Amygdala (tissue), 56 donors: ENCODE measurements at regions not wholly inside any gene's neighbourhood (a gene's known extent, or its start where the extent isn't known, plus 50 kb on each side); places are given as distances from the start of the nearest gene placed in this dataset.
"Not testable (repeated sequence)": the region's sequence is repeated elsewhere in the genome, so short reads cannot be mapped to it uniquely, and the experiment has no call there.

Source experiments
- DNase-seq, 56 donors: peaks; one replicate each; lab custom pipeline; 2025; lab: John Stamatoyannopoulos, UW

GRCh38 chr18:23311351-23312121, 141.6 kb upstream of the RIOK3 start:
- no peak for DNase-seq

- no peak for DNase-seq
Observed at GRCh38 chr18:23313379-23313778, 139.7 kb upstream of the RIOK3 start.

- no peak for DNase-seq
Observed at GRCh38 chr18:23314672-23315071, 138.4 kb upstream of the RIOK3 start.

GRCh38 chr18:23316316-23316715, 136.8 kb upstream of the RIOK3 start:
- no peak for DNase-seq

- no peak for DNase-seq
Observed at GRCh38 chr18:23316988-23317387, 136.1 kb upstream of the RIOK3 start.

- no peak for DNase-seq
Observed at GRCh38 chr18:23317975-23318675, 135.0 kb upstream of the RIOK3 start.

- DNase-seq = no peak
Observed at GRCh38 chr18:23320709-23321236, 132.3 kb upstream of the RIOK3 start.

- DNase-seq = no peak
Observed at GRCh38 chr18:23321996-23322395, 131.1 kb upstream of the RIOK3 start.

GRCh38 chr18:23324056-23324811, 128.9 kb upstream of the RIOK3 start:
- DNase-seq = no peak

GRCh38 chr18:23324861-23325260, 128.2 kb upstream of the RIOK3 start:
- no peak for DNase-seq

- not testable (repeated sequence) for DNase-seq
Observed at GRCh38 chr18:23329671-23330070, 123.4 kb upstream of the RIOK3 start.

GRCh38 chr18:23330423-23330822, 122.7 kb upstream of the RIOK3 start:
- DNase-seq = no peak

- no peak for DNase-seq
Observed at GRCh38 chr18:23331091-23331920, 121.8 kb upstream of the RIOK3 start.

- DNase-seq = no peak
Observed at GRCh38 chr18:23332356-23332755, 120.7 kb upstream of the RIOK3 start.

- no peak for DNase-seq
Observed at GRCh38 chr18:23333827-23334226, 119.3 kb upstream of the RIOK3 start.

- no peak for DNase-seq
Observed at GRCh38 chr18:23334569-23334968, 118.5 kb upstream of the RIOK3 start.

GRCh38 chr18:23336101-23336500, 117.0 kb upstream of the RIOK3 start:
- DNase-seq = no peak

GRCh38 chr18:23337599-23338444, 115.3 kb upstream of the RIOK3 start:
- peak in 3 of 56 donors; percentile 10 to 25 (median 23) for DNase-seq

GRCh38 chr18:23340661-23341060, 112.4 kb upstream of the RIOK3 start:
- DNase-seq = no peak
